ENCODE measurements at regions not wholly inside any gene's neighbourhood (a gene's known extent, or its start where the extent isn't known, plus 50 kb on each side); places are given as distances from the start of the nearest gene placed in this dataset.

DNA sequence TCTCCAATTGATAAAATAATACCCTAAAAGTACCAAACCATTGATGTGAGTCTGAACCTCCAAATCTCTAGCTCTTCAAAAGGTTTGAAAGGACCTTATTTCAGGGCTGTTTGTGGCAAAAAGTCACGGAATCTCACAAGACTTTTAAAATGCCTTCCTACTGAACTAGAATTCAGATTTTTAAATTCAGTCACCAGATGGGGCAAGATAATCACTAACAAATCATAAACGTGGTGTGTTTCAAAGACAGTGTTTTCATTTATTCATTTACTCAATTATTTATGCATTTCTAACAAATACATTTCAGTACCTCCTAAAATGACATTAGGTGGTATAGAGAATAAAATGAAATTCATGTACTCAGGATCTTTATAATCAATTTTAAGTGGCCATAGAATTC is 68.2 kb upstream of the SMC2 start:
- TF ChIP-seq, protein P1, sequence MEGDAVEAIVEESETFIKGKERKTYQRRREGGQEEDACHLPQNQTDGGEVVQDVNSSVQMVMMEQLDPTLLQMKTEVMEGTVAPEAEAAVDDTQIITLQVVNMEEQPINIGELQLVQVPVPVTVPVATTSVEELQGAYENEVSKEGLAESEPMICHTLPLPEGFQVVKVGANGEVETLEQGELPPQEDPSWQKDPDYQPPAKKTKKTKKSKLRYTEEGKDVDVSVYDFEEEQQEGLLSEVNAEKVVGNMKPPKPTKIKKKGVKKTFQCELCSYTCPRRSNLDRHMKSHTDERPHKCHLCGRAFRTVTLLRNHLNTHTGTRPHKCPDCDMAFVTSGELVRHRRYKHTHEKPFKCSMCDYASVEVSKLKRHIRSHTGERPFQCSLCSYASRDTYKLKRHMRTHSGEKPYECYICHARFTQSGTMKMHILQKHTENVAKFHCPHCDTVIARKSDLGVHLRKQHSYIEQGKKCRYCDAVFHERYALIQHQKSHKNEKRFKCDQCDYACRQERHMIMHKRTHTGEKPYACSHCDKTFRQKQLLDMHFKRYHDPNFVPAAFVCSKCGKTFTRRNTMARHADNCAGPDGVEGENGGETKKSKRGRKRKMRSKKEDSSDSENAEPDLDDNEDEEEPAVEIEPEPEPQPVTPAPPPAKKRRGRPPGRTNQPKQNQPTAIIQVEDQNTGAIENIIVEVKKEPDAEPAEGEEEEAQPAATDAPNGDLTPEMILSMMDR (IDR thresholded peaks at IDR 0.05): no peak; the same call in 1 of the 2 replicates
- H3K4me3 Mint-ChIP-seq: no peak overlapping the region
- DNase-seq: peak; percentile 1
- H3K4me1 Mint-ChIP-seq (ENCODE audit: low read depth): no peaks in the 10 kb centered on the region
- no peaks in the 10 kb centered on the region for H3K9me3 Mint-ChIP-seq
- H3K27ac Mint-ChIP-seq: no peak overlapping the region
- no peaks in the 10 kb centered on the region for H3K27me3 Mint-ChIP-seq (ENCODE audit: insufficient read depth)
- no peaks in the 10 kb centered on the region for H3K36me3 Mint-ChIP-seq (ENCODE audit: low read depth)

DNA sequence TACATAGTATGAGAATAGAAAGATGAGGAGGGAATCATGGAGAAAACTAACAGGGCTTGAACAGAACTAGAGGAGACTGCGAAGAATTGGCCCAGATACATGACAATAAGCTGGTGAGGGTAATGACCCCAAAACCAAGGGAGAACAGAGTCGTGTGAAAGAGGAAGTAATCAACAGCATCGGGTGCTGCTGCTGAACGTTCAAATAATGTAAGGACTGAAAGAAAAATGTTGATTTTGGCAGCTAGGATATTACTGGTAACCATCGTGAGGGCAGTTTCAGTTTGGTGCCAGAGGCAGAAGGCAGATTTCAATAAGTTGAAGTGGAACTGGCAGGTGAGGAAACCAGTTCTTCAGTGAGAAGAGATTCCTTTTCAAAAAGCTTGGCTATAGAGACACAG is 66.8 kb upstream of the SMC2 start:
- TF ChIP-seq, protein P1 (IDR thresholded peaks at IDR 0.05): no peak
- no peak for DNase-seq
- Mint-ChIP-seq H3K27me3 (ENCODE audit: insufficient read depth) (no peaks in the 10 kb centered on the region), H3K27ac (no peak overlapping the region), H3K4me1 (ENCODE audit: low read depth) (no peaks in the 10 kb centered on the region), H3K9me3 (no peaks in the 10 kb centered on the region), H3K4me3 (peak overlapping the region; percentile 46), H3K36me3 (ENCODE audit: low read depth) (no peaks in the 10 kb centered on the region)

DNA sequence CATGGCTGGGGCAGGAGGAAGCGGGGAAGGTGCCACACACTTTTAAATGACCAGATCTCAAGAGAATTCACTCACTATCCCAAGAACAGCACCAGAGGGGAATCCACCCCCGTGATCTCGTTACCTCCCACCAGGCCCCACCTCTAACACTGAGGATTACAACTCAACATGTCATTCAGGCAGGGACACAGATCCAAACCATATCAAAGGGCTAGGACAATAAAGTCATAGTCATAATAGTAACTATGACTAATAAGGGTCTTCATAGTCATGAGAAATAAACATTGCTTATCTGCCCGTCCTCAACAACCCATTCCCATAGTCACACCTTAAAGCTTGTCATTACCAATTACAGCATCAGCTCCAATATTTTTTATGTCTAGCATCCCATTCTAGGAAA is 65.3 kb upstream of the SMC2 start:
- H3K4me3 Mint-ChIP-seq: no peak overlapping the region
- no peak for DNase-seq

More for the DNA sequence above, 65.3 kb upstream of the SMC2 start:
- H3K27ac Mint-ChIP-seq: no peak overlapping the region
- no peaks in the 10 kb centered on the region for H3K4me1 Mint-ChIP-seq (ENCODE audit: low read depth)
- TF ChIP-seq, protein P1 (IDR thresholded peaks at IDR 0.05): no peak
- no peaks in the 10 kb centered on the region for H3K36me3 Mint-ChIP-seq (ENCODE audit: low read depth)
- H3K9me3 Mint-ChIP-seq: no peaks in the 10 kb centered on the region
- no peaks in the 10 kb centered on the region for H3K27me3 Mint-ChIP-seq (ENCODE audit: insufficient read depth)
